ENCODE measurements at regions not wholly inside any gene's neighbourhood (a gene's known extent, or its start where the extent isn't known, plus 50 kb on each side); places are given as distances from the start of the nearest gene placed in this dataset.

GRCh38 chr13:80962855-80963254 lies 621.9 kb upstream of the SPRY2 start:
- no peak for TF ChIP-seq CTCF (conservative IDR thresholded peaks at IDR 0.05; ENCODE audit: low read length)
- no peak for TF ChIP-seq EZH2phosphoT487 (IDR thresholded peaks at IDR 0.05; ENCODE audit: borderline replicate concordance, low read depth, low read length)
